ENCODE measurements at regions not wholly inside any gene's neighbourhood (a gene's known extent, or its start where the extent isn't known, plus 50 kb on each side); places are given as distances from the start of the nearest gene placed in this dataset.

GRCh38 chr11:12618743-12619540, 55.3 kb upstream of the TEAD1 start:
- CTCF ChIA-PET = interaction anchor here (1.1 kb wide), 1 partner anchor 19 kb away, joined by 3 read pairs; no protein-coding TSS in a partner anchor
- no peak overlapping the region for H3K27ac ChIP-seq (ENCODE audit: extremely low read depth, low read depth, low read length)
- no peaks in the 10 kb centered on the region for H3K4me1 ChIP-seq (ENCODE audit: control insufficient read depth, insufficient read depth, low read length)
- H3K9me3 ChIP-seq (ENCODE audit: control insufficient read depth, insufficient read depth, low read depth, low read length) = no peaks in the 10 kb centered on the region
- POLR2A ChIA-PET = no interaction called here
- TF ChIP-seq SALL2 (tag by site-specific recombination; IDR thresholded peaks at IDR 0.05; ENCODE audit: borderline replicate concordance) = no peak
- no peak for TF ChIP-seq BCL11A (tag by site-specific recombination; IDR thresholded peaks at IDR 0.05; ENCODE audit: low read depth)
- TF ChIP-seq ATF2 (tag by site-specific recombination; IDR thresholded peaks at IDR 0.05; ENCODE audit: low read depth) = no peak
- no peak for TF ChIP-seq ZFP3 (tag by site-specific recombination; IDR thresholded peaks at IDR 0.05; ENCODE audit: low read depth)
- TF ChIP-seq ZNF23 (tag by site-specific recombination; IDR thresholded peaks at IDR 0.05; ENCODE audit: borderline replicate concordance) = no peak
- TF ChIP-seq, protein P1, sequence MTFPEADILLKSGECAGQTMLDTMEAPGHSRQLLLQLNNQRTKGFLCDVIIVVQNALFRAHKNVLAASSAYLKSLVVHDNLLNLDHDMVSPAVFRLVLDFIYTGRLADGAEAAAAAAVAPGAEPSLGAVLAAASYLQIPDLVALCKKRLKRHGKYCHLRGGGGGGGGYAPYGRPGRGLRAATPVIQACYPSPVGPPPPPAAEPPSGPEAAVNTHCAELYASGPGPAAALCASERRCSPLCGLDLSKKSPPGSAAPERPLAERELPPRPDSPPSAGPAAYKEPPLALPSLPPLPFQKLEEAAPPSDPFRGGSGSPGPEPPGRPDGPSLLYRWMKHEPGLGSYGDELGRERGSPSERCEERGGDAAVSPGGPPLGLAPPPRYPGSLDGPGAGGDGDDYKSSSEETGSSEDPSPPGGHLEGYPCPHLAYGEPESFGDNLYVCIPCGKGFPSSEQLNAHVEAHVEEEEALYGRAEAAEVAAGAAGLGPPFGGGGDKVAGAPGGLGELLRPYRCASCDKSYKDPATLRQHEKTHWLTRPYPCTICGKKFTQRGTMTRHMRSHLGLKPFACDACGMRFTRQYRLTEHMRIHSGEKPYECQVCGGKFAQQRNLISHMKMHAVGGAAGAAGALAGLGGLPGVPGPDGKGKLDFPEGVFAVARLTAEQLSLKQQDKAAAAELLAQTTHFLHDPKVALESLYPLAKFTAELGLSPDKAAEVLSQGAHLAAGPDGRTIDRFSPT (tag by site-specific recombination; IDR thresholded peaks at IDR 0.05) = no peak
- TF ChIP-seq ZNF596 (tag by site-specific recombination; IDR thresholded peaks at IDR 0.05) = no peak
- TF ChIP-seq ZFP41 (tag by site-specific recombination; IDR thresholded peaks at IDR 0.05; ENCODE audit: borderline replicate concordance) = no peak
- TF ChIP-seq ZFP37 (tag by site-specific recombination; IDR thresholded peaks at IDR 0.05) = no peak
- TF ChIP-seq ZNF677 (tag by site-specific recombination; IDR thresholded peaks at IDR 0.05) = no peak
- TF ChIP-seq ZNF148 (tag by site-specific recombination; IDR thresholded peaks at IDR 0.05; ENCODE audit: borderline replicate concordance) = no peak
- TF ChIP-seq KLF10 (tag by site-specific recombination; IDR thresholded peaks at IDR 0.05) = no peak
- TF ChIP-seq SP3 (tag by site-specific recombination; IDR thresholded peaks at IDR 0.05) = no peak
- no peak for TF ChIP-seq YY1 (tag by site-specific recombination; IDR thresholded peaks at IDR 0.05)
- TF ChIP-seq ZNF639 (tag by site-specific recombination; IDR thresholded peaks at IDR 0.05) = no peak
- TF ChIP-seq ZEB2 (tag by site-specific recombination; IDR thresholded peaks at IDR 0.05) = no peak
- TF ChIP-seq ZNF76 (tag by site-specific recombination; IDR thresholded peaks at IDR 0.05; ENCODE audit: borderline replicate concordance, low read depth) = no peak
- TF ChIP-seq ZNF18 (tag by site-specific recombination; IDR thresholded peaks at IDR 0.05) = no peak
- TF ChIP-seq ZBTB6 (tag by site-specific recombination; IDR thresholded peaks at IDR 0.05) = no peak
- TF ChIP-seq ZNF2 (tag by site-specific recombination; IDR thresholded peaks at IDR 0.05) = no peak
- H3K36me3 ChIP-seq (ENCODE audit: control insufficient read depth in 2 of 2, insufficient read depth in 1 of 2, low read length in 2 of 2) = no peaks in the 10 kb centered on the region
- H3K4me3 ChIP-seq (ENCODE audit: low read depth, low read length) = no peak overlapping the region

All from HEK293 (cell line).